ENCODE measurements at regions not wholly inside any gene's neighbourhood (a gene's known extent, or its start where the extent isn't known, plus 50 kb on each side); places are given as distances from the start of the nearest gene placed in this dataset.
"Not testable (repeated sequence)": the region's sequence is repeated elsewhere in the genome, so short reads cannot be mapped to it uniquely, and the experiment has no call there.

DNA sequence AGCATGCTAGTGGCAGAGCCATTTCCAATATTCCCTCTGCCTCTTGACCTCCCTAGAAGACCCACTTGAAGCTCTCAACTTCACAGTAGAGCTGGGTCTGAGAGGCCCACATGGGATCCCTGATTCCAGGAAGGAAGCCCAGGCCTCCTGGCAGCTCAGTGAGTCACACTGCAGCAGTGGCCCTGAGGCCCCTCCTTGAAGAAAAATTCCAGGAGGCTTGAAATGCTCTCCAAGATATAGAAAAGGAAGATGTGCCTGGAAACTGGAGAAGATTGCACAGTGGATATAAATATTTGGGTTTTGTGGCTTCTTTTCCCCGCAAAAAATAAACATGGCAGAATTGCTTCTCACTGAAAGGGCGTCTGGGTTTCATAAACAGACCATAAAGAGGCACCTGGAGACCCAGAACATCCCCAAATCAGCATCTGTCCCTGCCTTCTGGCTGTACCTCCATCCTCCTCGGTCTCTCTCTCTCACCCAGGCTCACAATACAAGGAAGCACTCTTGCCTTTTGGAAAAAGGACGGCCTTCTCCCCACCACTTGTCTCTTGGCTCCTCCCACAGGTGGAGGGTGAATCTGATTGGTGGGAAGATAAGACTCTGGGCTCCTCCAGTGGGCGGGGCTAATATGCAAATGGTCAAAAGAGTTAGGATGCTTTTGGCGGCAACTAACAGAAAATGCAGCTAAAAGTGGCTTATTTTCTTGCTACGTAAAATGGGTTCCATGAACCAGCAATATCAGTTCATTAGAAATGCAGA is 200.0 kb upstream of the SULF2 start:
- no peak for DNase-seq (ENCODE audit: low read depth)

DNA sequence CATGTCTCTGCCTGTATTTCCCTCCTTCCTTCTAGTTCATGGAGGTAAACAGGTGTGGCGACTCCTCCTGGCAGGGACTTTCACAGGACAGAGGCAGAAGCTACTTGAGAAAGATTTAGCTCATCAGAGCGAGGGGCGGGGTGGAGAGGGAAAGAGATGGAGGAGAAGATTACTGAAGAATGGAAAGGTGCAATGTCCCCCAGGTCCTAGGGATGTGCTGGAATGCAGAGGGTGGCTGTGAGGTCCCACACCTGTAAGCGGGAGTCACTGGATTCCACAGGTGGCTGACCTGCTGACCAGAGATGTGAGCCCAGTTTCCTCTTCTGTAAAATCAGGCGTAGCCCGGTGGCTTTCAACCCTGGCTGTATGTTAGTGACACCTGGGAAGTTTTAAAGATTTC is 199.2 kb upstream of the SULF2 start:
- DNase-seq (ENCODE audit: low read depth): no peak

- not testable (repeated sequence) for DNase-seq (ENCODE audit: low read depth)
Measured at GRCh38 chr20:47983642-47984041, 198.4 kb upstream of the SULF2 start.

GRCh38 chr20:47982574-47983360 is 197.5 kb upstream of the SULF2 start:
- no peak for DNase-seq (ENCODE audit: low read depth)

DNA sequence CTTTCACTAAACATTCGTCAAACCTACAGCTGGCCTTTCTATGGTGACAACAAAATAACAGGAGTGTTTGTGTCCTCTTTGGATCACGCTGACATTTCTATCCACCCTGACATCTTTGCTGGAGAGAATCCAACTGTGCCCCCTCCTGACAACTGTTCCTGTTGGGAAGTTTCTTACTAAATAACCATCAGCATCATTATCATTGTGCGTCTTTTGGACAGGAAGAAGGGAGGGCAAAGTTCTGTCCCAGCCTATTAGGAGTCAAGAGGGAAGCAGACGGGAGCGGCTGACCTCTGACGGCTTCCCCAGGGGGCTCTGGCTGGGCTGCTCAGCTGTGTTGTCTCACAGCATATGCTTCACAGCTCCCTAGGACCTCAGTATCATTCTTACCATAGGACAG is 195.9 kb upstream of the SULF2 start:
- no peak for DNase-seq (ENCODE audit: low read depth)

- DNase-seq (ENCODE audit: low read depth): no peak
Measured at GRCh38 chr20:47980336-47981177, 195.3 kb upstream of the SULF2 start.

DNA sequence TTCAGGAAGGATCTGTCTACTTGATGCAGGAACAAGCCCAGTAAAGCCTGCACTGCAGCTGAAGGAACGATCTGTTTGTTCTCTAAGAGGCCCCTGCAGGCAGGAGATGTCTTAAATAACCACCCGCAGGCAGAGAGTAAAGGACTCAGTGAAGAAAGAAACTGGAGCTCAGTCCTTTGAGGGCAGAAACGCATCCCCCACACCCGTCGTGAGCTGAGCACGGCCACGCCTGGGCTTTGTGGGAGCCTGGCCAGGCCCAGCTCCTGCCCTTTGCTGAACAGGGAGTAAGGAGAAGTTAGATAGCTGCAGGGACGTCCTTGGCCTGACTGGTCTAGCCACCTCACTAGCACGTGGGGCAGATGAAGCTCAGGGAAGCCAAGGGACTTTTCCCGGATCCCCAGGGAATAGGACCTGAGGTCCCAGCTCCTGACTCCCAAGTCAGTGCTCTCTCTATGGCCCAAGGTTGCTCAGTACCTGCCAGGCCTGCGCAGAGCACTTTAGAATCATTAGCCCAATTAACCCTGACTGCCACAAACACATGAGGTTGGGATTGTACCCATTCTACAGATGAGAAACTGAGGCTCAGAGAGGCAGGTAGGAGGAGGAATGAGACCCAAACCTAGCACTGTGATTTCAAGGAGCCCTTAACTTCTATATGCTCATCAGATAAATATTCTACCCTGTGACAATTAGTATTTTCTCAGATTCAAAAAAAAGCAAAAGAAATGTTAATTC is 194.2 kb upstream of the SULF2 start:
- DNase-seq (ENCODE audit: low read depth): not testable (repeated sequence)

DNA sequence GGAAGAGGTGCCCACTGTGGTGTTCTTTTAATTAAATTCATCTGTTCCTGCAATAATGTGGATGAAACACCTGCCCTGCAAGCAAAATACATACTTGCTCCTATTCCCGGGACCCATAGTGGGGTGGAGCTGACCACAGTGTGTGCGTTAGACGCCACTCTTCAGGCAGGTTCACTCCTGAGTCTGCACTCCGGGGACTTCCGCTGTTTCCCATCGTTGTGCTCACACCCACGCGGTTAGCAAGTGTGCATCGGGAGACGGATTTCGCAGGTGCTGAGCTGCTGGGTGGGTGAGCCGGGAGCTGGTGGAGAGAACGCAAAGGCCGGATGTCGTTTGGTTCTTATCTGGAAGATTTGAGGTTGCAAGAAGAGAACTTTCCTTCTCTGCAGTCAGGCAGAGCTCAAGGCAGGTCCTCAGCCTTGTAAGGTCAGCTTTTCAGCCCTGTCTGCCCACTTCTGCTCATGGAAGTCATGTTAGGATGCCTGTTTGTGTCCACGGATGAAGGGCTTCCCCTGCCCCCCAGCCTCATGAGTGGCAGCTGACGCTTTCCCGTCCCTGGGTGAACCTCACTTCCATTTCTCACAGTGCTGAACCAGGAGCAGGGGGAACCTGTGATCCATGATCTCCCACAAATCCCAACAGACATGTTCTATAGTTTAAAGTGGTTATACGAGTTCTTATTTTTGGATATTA is 193.3 kb upstream of the SULF2 start:
- not testable (repeated sequence) for DNase-seq (ENCODE audit: low read depth)

GRCh38 chr20:47977789-47978252 is 192.5 kb upstream of the SULF2 start:
- DNase-seq (ENCODE audit: low read depth): not testable (repeated sequence)

DNA sequence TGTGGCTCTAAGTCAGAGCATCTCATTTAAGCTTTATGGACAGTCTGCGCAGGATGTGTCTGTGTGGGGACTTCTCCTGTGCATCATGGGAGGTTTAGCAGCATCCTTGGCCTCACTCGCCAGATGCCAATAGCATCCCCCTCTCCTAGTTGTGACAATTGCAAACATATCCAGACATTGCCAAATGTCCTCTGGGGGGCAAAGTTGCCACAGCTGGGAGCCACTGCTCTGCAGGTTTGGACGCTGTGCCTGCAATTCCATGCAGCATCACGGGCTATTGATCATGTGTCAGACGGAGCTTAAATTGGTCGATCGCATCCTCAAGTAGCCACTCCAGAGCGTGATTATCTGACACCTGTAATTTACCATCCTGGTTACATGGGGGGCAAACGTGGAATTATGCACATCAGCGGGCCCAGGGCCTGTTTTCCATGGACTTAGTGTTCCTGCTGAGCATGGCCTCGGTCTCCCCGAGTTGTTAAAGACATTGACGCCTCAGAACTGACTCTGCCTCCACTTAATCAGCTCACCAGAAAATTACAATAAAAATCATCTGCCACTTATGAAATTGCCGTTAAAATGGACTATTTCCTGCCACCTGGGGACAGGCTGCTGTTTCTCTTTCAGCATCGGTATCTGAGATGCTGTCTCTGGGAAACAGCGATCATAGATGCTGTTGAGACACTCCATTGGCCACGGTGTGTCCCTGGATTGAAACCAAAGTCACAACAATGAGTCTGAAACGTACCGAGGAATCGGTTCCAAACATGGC is 191.9 kb upstream of the SULF2 start:
- not testable (repeated sequence) for DNase-seq (ENCODE audit: low read depth)

- DNase-seq (ENCODE audit: low read depth): no peak
Measured at GRCh38 chr20:47974234-47974878, 189.1 kb upstream of the SULF2 start.

- DNase-seq (ENCODE audit: low read depth): no peak
Measured at GRCh38 chr20:47973519-47974233, 188.4 kb upstream of the SULF2 start.

DNA sequence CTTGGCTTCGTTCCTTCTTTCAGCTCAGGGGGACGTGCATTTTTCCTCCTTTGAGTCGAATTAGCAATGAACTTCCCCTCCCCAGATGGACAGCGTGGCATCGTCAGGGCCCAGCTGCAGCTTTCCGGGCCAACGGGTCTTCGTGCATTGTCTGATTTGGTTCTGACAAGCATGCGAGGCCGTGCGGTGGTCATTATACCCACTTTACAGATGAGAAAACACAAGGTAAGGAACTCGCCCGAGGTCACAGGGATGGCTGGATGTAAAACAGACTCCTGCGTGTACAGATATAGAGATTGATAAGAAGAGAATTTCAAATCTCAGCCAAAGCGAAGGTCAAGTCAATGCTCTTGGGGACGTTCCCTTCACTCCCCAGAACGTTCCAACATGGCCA is 187.6 kb upstream of the SULF2 start:
- DNase-seq (ENCODE audit: low read depth): no peak

DNA sequence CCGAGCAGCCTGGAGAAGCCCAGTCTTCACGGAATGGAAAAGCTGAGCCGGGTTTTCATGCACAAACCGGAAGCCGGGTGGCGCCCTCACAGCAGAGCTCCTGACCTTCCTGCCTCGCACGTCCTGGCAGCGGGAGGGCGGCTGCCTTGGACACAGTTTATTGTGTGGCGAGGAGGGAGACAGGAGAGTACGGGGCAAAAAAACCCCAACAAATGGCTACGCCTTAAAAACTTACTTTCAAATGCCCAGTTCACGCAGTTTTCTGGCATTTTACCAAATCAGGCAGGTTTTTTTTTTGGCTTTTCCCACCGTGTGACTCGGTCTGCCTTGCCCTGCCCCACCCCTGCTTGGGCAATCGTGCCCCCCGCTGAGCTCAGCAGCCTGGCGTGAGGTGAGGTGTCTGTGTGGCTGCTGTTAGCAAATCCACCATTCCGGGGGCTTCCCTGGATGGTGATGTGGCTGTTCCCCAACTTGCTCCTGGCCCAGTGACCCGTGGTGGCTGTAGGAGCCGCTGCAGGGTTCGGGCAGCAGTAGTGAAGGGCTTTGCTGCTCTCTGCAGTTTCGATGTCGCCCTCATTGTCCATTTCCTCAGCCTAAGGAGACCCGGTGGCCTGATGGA is 187.1 kb upstream of the SULF2 start:
- DNase-seq (ENCODE audit: low read depth): not testable (repeated sequence)

GRCh38 chr20:47971058-47971791 is 185.9 kb upstream of the SULF2 start:
- DNase-seq (ENCODE audit: low read depth): no peak

GRCh38 chr20:47970282-47970903 is 185.1 kb upstream of the SULF2 start:
- no peak for DNase-seq (ENCODE audit: low read depth)

DNA sequence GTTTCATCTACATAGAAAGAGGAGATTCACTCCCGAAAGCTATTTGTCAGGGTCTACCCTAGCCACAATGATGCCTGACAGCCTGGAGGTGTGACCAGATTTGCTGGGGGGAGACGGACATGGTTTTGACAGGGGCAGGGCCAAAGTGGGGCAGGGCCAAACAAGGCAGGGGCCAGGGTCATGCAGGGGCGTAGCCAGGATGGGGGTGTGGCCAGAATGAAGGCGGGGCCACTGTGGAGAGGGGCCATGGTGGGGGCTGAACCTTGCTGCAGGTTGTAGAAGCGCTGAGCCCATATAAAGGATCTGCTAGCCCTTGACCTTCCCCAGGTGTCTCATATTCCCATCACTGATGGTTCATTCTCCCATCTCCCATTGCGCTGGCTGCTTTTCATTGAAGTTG is 184.1 kb upstream of the SULF2 start:
- no peak for DNase-seq (ENCODE audit: low read depth)

Measured in activated T-cell treated with anti-CD3 and anti-CD28 coated beads for 48 hours (primary cell).